Thyroid gland (tissue), 4 donors: ENCODE measurements at regions not wholly inside any gene's neighbourhood (a gene's known extent, or its start where the extent isn't known, plus 50 kb on each side); places are given as distances from the start of the nearest gene placed in this dataset.

Source experiments
- CTCF ChIP-seq, 6 experiments: fragments of 200-600 bp in 3 of 6; fragments of 450-650 bp in 3 of 6; sonication (generic) in 3 of 6; IDR thresholded peaks; one replicate each; pipeline ENCODE4 v1.5.1; 2016 to 2019; ENCODE audit warnings: antibody characterized with exemption in 6 of 6, mild to moderate bottlenecking in 2 of 6, inconsistent platforms in 1 of 6, moderate library complexity in 1 of 6
- POLR2A ChIP-seq, 2 donors: fragments of 450-650 bp; IDR thresholded peaks; one replicate each; pipeline ENCODE4 v1.6.1; 2017; ENCODE audit warnings: antibody characterized with exemption in 2 of 2, mild to moderate bottlenecking in 2 of 2, moderate library complexity in 1 of 2

- TF ChIP-seq CTCF (IDR thresholded peaks at IDR 0.05): no peak
- no peak for TF ChIP-seq POLR2A (IDR thresholded peaks at IDR 0.05)
Observed at GRCh38 chr12:76618031-76618430, 58.5 kb upstream of the OSBPL8 start.
